HUES64 (cell line): ENCODE measurements at regions not wholly inside any gene's neighbourhood (a gene's known extent, or its start where the extent isn't known, plus 50 kb on each side); places are given as distances from the start of the nearest gene placed in this dataset.
"Not testable (repeated sequence)": the region's sequence is repeated elsewhere in the genome, so short reads cannot be mapped to it uniquely, and the experiment has no call there.

Experiments used
- H3K27ac ChIP-seq: 2 replicates; pipeline ENCODE4 v1.7.0; 2013; ENCODE audit warnings: low read depth, low read length, inconsistent platforms
- H3K27me3 ChIP-seq: 2 replicates; pipeline ENCODE4 v1.6.1; 2013; ENCODE audit warnings: mild to moderate bottlenecking, low read length; ENCODE audit not compliant: insufficient read depth
- H3K36me3 ChIP-seq: 2 replicates; pipeline ENCODE4 v1.6.1; 2013; ENCODE audit warnings: mild to moderate bottlenecking, low read length; ENCODE audit not compliant: insufficient read depth
- H3K4me1 ChIP-seq: 2 replicates; pipeline ENCODE4 v1.6.1; 2013; ENCODE audit warnings: mild to moderate bottlenecking, low read length, moderate library complexity; ENCODE audit not compliant: insufficient read depth
- H3K4me3 ChIP-seq: 2 replicates; pipeline ENCODE4 v1.5.1; 2013; ENCODE audit warnings: mild to moderate bottlenecking, low read length, moderate library complexity
- H3K9ac ChIP-seq: 2 replicates; pipeline ENCODE4 v1.6.1; 2013; ENCODE audit warnings: mild to moderate bottlenecking, low read depth, low read length
- H3K9me3 ChIP-seq: 2 replicates; pipeline ENCODE4 v1.6.1; 2013; ENCODE audit warnings: low read depth, low read length; ENCODE audit not compliant: insufficient read depth
- WGBS: fragments of 150-250, 120-280 bp; methylation state at CpG from one replicate; pipeline ENCODE4 v1.1.7; 2013; ENCODE audit warnings: missing lambda C conversion rate; 5-methylcytosine and 5-hydroxymethylcytosine counted together

- Histone ChIP-seq H3K27ac (no peak overlapping the region), H3K9ac (no peak overlapping the region), H3K4me1 (no peaks in the 10 kb centered on the region), H3K4me3 (no peak overlapping the region), H3K27me3 (no peaks in the 10 kb centered on the region), H3K9me3 (no peaks in the 10 kb centered on the region), H3K36me3 (no peaks in the 10 kb centered on the region)
- 73% methylated on average over 4 of the region's 4 CpGs for WGBS
Observed at GRCh38 chrX:139178980-139179379, 351.6 kb upstream of the F9 start.

GRCh38 chrX:139172731-139173130, 357.8 kb upstream of the F9 start:
- H3K36me3 ChIP-seq: no peaks in the 10 kb centered on the region
- 100% methylated on average over 1 of the region's 1 CpG for WGBS
- H3K4me3 ChIP-seq: no peak overlapping the region
- H3K4me1 ChIP-seq: no peaks in the 10 kb centered on the region; the same call in 1 of the 2 replicates
- no peaks in the 10 kb centered on the region for H3K9me3 ChIP-seq
- no peak overlapping the region for H3K27ac ChIP-seq
- H3K27me3 ChIP-seq: no peaks in the 10 kb centered on the region
- no peak overlapping the region for H3K9ac ChIP-seq

GRCh38 chrX:139170526-139171173, 359.9 kb upstream of the F9 start:
- Histone ChIP-seq H3K9me3 (no peaks in the 10 kb centered on the region), H3K9ac (no peak overlapping the region), H3K4me3 (no peak overlapping the region), H3K4me1 (no peaks in the 10 kb centered on the region; the same call in 1 of the 2 replicates), H3K27me3 (no peaks in the 10 kb centered on the region), H3K27ac (no peak overlapping the region), H3K36me3 (no peaks in the 10 kb centered on the region)
- 76% methylated on average over 5 of the region's 5 CpGs for WGBS

- Histone ChIP-seq H3K9ac (no peak overlapping the region), H3K27me3 (no peaks in the 10 kb centered on the region), H3K4me1 (no peaks in the 10 kb centered on the region; the same call in 1 of the 2 replicates), H3K27ac (no peak overlapping the region), H3K9me3 (no peaks in the 10 kb centered on the region), H3K4me3 (no peak overlapping the region), H3K36me3 (no peaks in the 10 kb centered on the region)
- WGBS: no CpG with 5 or more reads among the region's 1 CpG
Observed at GRCh38 chrX:139167282-139167681, 363.3 kb upstream of the F9 start.

GRCh38 chrX:139158256-139158655, 372.3 kb upstream of the F9 start:
- Histone ChIP-seq H3K27ac (no peak overlapping the region), H3K9me3 (no peaks in the 10 kb centered on the region), H3K9ac (no peak overlapping the region), H3K4me1 (no peaks in the 10 kb centered on the region), H3K27me3 (no peaks in the 10 kb centered on the region), H3K36me3 (no peaks in the 10 kb centered on the region), H3K4me3 (no peak overlapping the region)
- 85% methylated on average over 2 of the region's 2 CpGs for WGBS

- H3K36me3 ChIP-seq: no peaks in the 10 kb centered on the region
- WGBS: no CpG with 5 or more reads among the region's 4 CpGs
- H3K27me3 ChIP-seq: no peaks in the 10 kb centered on the region
- H3K27ac ChIP-seq: no peak overlapping the region
- no peak overlapping the region for H3K4me3 ChIP-seq
- H3K4me1 ChIP-seq: 0 out of 2 replicates have a peak, but pooled peaks cover 4% of the 10 kb centered on the region
- no peaks in the 10 kb centered on the region for H3K9me3 ChIP-seq
- no peak overlapping the region for H3K9ac ChIP-seq
Observed at GRCh38 chrX:139156356-139156755, 374.2 kb upstream of the F9 start.

GRCh38 chrX:139146625-139147024, 383.9 kb upstream of the F9 start:
- 93% methylated on average over 5 of the region's 5 CpGs for WGBS
- H3K27ac ChIP-seq, H3K4me1 ChIP-seq, H3K36me3 ChIP-seq, H3K27me3 ChIP-seq, H3K9ac ChIP-seq, H3K4me3 ChIP-seq, H3K9me3 ChIP-seq: not testable (repeated sequence)

- H3K9ac ChIP-seq: no peak overlapping the region
- no peaks in the 10 kb centered on the region for H3K4me1 ChIP-seq
- 75% methylated on average over 2 of the region's 3 CpGs for WGBS
- H3K27me3 ChIP-seq: no peaks in the 10 kb centered on the region
- no peak overlapping the region for H3K4me3 ChIP-seq
- H3K36me3 ChIP-seq: no peaks in the 10 kb centered on the region
- H3K9me3 ChIP-seq: no peaks in the 10 kb centered on the region
- H3K27ac ChIP-seq: no peak overlapping the region
Observed at GRCh38 chrX:139141370-139141769, 389.2 kb upstream of the F9 start.

- no peaks in the 10 kb centered on the region for H3K4me1 ChIP-seq
- no peaks in the 10 kb centered on the region for H3K27me3 ChIP-seq
- H3K27ac ChIP-seq: no peak overlapping the region
- H3K9ac ChIP-seq: no peak overlapping the region
- 88% methylated on average over 5 of the region's 5 CpGs for WGBS
- H3K36me3 ChIP-seq: no peaks in the 10 kb centered on the region
- H3K9me3 ChIP-seq: no peaks in the 10 kb centered on the region
- no peak overlapping the region for H3K4me3 ChIP-seq
Observed at GRCh38 chrX:139134316-139134715, 396.2 kb upstream of the F9 start.

- WGBS: 11% methylated on average over 2 of the region's 2 CpGs
Observed at GRCh38 chrX:139126493-139126892, 404.0 kb upstream of the F9 start.

GRCh38 chrX:139125916-139126315, 404.6 kb upstream of the F9 start:
- H3K4me3 ChIP-seq: no peak overlapping the region
- H3K9ac ChIP-seq: no peak overlapping the region
- H3K9me3 ChIP-seq: no peaks in the 10 kb centered on the region
- H3K27me3 ChIP-seq: no peaks in the 10 kb centered on the region
- H3K4me1 ChIP-seq: peaks cover 5% of the 10 kb centered on the region; the same call in 1 of the 2 replicates
- 97% methylated on average over 3 of the region's 3 CpGs for WGBS
- no peak overlapping the region for H3K27ac ChIP-seq
- H3K36me3 ChIP-seq: no peaks in the 10 kb centered on the region

More at GRCh38 chrX:139126493-139126892, 404.0 kb upstream of the F9 start:
- H3K4me3 ChIP-seq: no peak overlapping the region
- no peaks in the 10 kb centered on the region for H3K9me3 ChIP-seq
- no peaks in the 10 kb centered on the region for H3K36me3 ChIP-seq
- no peak overlapping the region for H3K27ac ChIP-seq
- H3K4me1 ChIP-seq: peaks cover 5% of the 10 kb centered on the region; the same call in 1 of the 2 replicates
- no peak overlapping the region for H3K9ac ChIP-seq
- no peaks in the 10 kb centered on the region for H3K27me3 ChIP-seq
